ENCODE measurements at regions not wholly inside any gene's neighbourhood (a gene's known extent, or its start where the extent isn't known, plus 50 kb on each side); places are given as distances from the start of the nearest gene placed in this dataset.

DNA sequence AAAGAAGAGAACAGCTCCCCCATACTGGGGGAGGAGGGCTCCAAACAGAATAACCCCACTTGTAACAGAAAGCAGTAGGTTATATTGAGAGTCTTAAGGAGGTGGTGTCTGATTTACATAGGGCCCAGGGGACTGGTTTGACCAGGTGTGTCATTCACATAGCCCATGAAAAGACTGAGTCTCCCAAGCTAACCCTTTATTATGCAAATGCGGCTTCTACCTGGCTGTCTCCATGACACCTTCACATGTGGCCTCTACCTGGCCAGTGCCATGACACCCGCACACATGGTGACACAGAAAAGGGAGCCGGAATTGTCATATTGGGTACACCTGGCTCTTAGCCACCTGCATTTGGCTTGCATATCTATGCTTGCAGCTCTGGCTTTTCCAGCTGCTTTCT is 1057.2 kb upstream of the PIK3C3 start:
- TF ChIP-seq CTCF (conservative IDR thresholded peaks at IDR 0.05; ENCODE audit: low read depth, low read length), result no peak
- Histone ChIP-seq H3K36me3 (ENCODE audit: insufficient read depth) (no peaks in the 10 kb centered on the region), H3K27ac (no peak overlapping the region), H3K4me2 (no peak overlapping the region), H3K4me1 (ENCODE audit: low read depth, poor library complexity, severe bottlenecking) (no peaks in the 10 kb centered on the region), H3K27me3 (ENCODE audit: insufficient read depth, low read depth) (no peaks in the 10 kb centered on the region), H3K79me2 (ENCODE audit: insufficient read depth, low read depth) (no peaks in the 10 kb centered on the region), H3K4me3 (IDR thresholded peaks at IDR 0.05; ENCODE audit: insufficient read depth, low read depth, low read length) (no peak overlapping the region), H2AFZ (ENCODE audit: low read depth) (no peak overlapping the region), H4K20me1 (ENCODE audit: insufficient read depth) (no peaks in the 10 kb centered on the region), H3K9ac (no peak overlapping the region)

DNA sequence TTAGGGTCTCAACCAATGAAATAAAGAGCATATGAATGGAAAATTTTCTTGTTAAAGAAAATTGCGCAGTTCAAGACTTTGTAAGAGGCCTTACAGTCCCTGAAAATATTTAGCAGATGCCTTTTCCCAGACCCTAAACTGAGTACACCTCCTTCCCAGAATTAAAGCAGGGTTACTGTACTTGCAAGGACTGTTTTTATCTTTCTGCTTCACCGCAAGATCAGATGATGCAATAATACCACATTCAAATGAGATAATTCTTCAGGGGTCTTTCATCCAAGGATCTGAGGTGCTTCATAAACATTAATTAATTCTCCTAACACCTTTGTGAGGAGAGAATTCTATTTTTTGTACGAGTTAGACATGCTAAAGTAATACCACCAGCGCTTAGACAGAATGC is 1071.8 kb upstream of the PIK3C3 start:
- Histone ChIP-seq H3K4me1 (ENCODE audit: low read depth, poor library complexity, severe bottlenecking) (no peaks in the 10 kb centered on the region), H4K20me1 (ENCODE audit: insufficient read depth) (no peaks in the 10 kb centered on the region), H3K36me3 (ENCODE audit: insufficient read depth) (no peaks in the 10 kb centered on the region), H2AFZ (ENCODE audit: low read depth) (no peak overlapping the region), H3K4me3 (IDR thresholded peaks at IDR 0.05; ENCODE audit: insufficient read depth, low read depth, low read length) (no peak overlapping the region), H3K79me2 (ENCODE audit: insufficient read depth, low read depth) (no peaks in the 10 kb centered on the region), H3K27me3 (ENCODE audit: insufficient read depth, low read depth) (no peaks in the 10 kb centered on the region), H3K9ac (no peak overlapping the region), H3K27ac (no peak overlapping the region), H3K4me2 (no peak overlapping the region)
- no peak for TF ChIP-seq CTCF (conservative IDR thresholded peaks at IDR 0.05; ENCODE audit: low read depth, low read length)

DNA sequence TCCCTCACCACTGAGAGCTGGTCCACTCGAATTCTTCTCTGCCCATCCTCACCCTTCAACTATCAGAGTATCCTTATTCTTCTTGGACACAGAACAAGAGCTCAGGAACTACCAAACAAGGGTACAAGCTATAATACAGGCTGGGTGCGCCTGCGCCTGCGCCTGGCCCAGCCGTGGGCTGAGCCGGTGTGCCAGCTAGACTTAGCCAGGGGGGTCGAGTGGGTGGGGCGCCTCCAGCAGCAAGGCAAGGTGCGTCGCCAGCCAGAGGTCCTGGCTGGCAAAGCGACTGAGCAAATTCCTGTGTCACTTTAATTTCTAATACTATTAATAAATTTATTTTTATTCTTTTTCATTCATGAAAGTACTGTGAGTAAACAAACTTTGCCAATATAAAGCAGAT is 1072.6 kb upstream of the PIK3C3 start:
- TF ChIP-seq CTCF (conservative IDR thresholded peaks at IDR 0.05; ENCODE audit: low read depth, low read length), result no peak
- H2AFZ ChIP-seq (ENCODE audit: low read depth), result no peak overlapping the region
- no peak overlapping the region for H3K4me3 ChIP-seq (IDR thresholded peaks at IDR 0.05; ENCODE audit: insufficient read depth, low read depth, low read length)
- H3K27me3 ChIP-seq (ENCODE audit: insufficient read depth, low read depth), result no peaks in the 10 kb centered on the region
- H3K27ac ChIP-seq, result no peak overlapping the region
- H3K36me3 ChIP-seq (ENCODE audit: insufficient read depth), result no peaks in the 10 kb centered on the region
- no peak overlapping the region for H3K9ac ChIP-seq
- H3K79me2 ChIP-seq (ENCODE audit: insufficient read depth, low read depth), result no peaks in the 10 kb centered on the region
- H3K4me1 ChIP-seq (ENCODE audit: low read depth, poor library complexity, severe bottlenecking), result no peaks in the 10 kb centered on the region
- no peaks in the 10 kb centered on the region for H4K20me1 ChIP-seq (ENCODE audit: insufficient read depth)
- H3K4me2 ChIP-seq, result no peak overlapping the region

DNA sequence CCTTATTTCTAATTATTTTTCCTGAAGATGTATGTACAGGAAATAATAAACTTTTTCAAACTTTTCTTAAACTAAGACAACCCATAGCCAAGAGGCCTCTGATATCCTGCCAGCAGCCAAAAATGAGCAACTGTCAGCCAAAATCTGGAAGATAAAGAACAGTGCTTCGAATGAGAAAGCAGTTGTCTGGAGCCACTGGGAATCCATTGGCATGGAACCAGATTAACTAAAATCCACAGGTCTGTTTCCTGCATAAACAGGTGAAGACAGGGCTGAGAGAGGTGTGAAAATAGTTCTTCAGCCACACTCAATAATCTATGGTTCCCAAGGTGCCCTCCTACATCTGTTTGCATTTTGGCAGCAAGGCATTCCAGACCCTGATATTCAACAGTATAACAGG is 1076.7 kb upstream of the PIK3C3 start:
- no peak overlapping the region; the same call in 1 of the 2 replicates for H2AFZ ChIP-seq (ENCODE audit: low read depth)
- no peak for TF ChIP-seq CTCF (conservative IDR thresholded peaks at IDR 0.05; ENCODE audit: low read depth, low read length)
- H3K4me1 ChIP-seq (ENCODE audit: low read depth, poor library complexity, severe bottlenecking), result no peaks in the 10 kb centered on the region
- no peaks in the 10 kb centered on the region for H3K79me2 ChIP-seq (ENCODE audit: insufficient read depth, low read depth)
- H3K4me3 ChIP-seq (IDR thresholded peaks at IDR 0.05; ENCODE audit: insufficient read depth, low read depth, low read length), result no peak overlapping the region
- H3K9ac ChIP-seq, result no peak overlapping the region
- H3K36me3 ChIP-seq (ENCODE audit: insufficient read depth), result no peaks in the 10 kb centered on the region
- no peaks in the 10 kb centered on the region for H3K27me3 ChIP-seq (ENCODE audit: insufficient read depth, low read depth)
- H3K27ac ChIP-seq, result no peak overlapping the region
- H4K20me1 ChIP-seq (ENCODE audit: insufficient read depth), result no peaks in the 10 kb centered on the region
- H3K4me2 ChIP-seq, result no peak overlapping the region

- Histone ChIP-seq H3K36me3 (ENCODE audit: insufficient read depth) (no peaks in the 10 kb centered on the region), H3K4me3 (IDR thresholded peaks at IDR 0.05; ENCODE audit: insufficient read depth, low read depth, low read length) (no peak overlapping the region), H4K20me1 (ENCODE audit: insufficient read depth) (no peaks in the 10 kb centered on the region), H3K9ac (no peak overlapping the region), H3K27me3 (ENCODE audit: insufficient read depth, low read depth) (no peaks in the 10 kb centered on the region), H3K79me2 (ENCODE audit: insufficient read depth, low read depth) (no peaks in the 10 kb centered on the region), H3K4me2 (no peak overlapping the region), H3K4me1 (ENCODE audit: low read depth, poor library complexity, severe bottlenecking) (no peaks in the 10 kb centered on the region), H3K27ac (no peak overlapping the region), H2AFZ (ENCODE audit: low read depth) (no peak overlapping the region)
- no peak for TF ChIP-seq CTCF (conservative IDR thresholded peaks at IDR 0.05; ENCODE audit: low read depth, low read length)
These were observed 1077.9 kb upstream of the PIK3C3 start for GRCh38 chr18:40877096-40877495.
